Stimulated activated CD8-positive, alpha-beta memory T cell treated with anti-CD3 and anti-CD28 coated beads, Interleukin-12 subunit alpha, Interleukin-12 subunit beta, amount 100 ng/mL, for 24 hours (primary cell): ENCODE measurements at regions not wholly inside any gene's neighbourhood (a gene's known extent, or its start where the extent isn't known, plus 50 kb on each side); places are given as distances from the start of the nearest gene placed in this dataset.
"Not testable (repeated sequence)": the region's sequence is repeated elsewhere in the genome, so short reads cannot be mapped to it uniquely, and the experiment has no call there.

ENCODE experiments used
- DNase-seq: peaks from one replicate; pipeline ENCODE4 v3.0.0-alpha.2; 2020; ENCODE audit errors: extremely low read depth

GRCh38 chr1:218494449-218494852, 149.3 kb downstream of the TGFB2 start:
- no peak for DNase-seq

- no peak for DNase-seq
Observed at GRCh38 chr1:218495931-218496330, 150.8 kb downstream of the TGFB2 start.

- no peak for DNase-seq
Observed at GRCh38 chr1:218496561-218496960, 151.4 kb downstream of the TGFB2 start.

GRCh38 chr1:218498056-218498938, 153.2 kb downstream of the TGFB2 start:
- DNase-seq, result no peak

- DNase-seq, result no peak
Observed at GRCh38 chr1:218499011-218499691, 154.0 kb downstream of the TGFB2 start.

GRCh38 chr1:218499911-218500310, 154.8 kb downstream of the TGFB2 start:
- DNase-seq, result no peak

- no peak for DNase-seq
Observed at GRCh38 chr1:218501161-218501560, 156.0 kb downstream of the TGFB2 start.

GRCh38 chr1:218502383-218502782, 157.2 kb downstream of the TGFB2 start:
- DNase-seq, result no peak

- no peak for DNase-seq
Observed at GRCh38 chr1:218503102-218503501, 158.0 kb downstream of the TGFB2 start.

GRCh38 chr1:218507355-218508002, 162.3 kb downstream of the TGFB2 start:
- DNase-seq, result no peak

GRCh38 chr1:218510153-218510772, 165.1 kb downstream of the TGFB2 start:
- no peak for DNase-seq

GRCh38 chr1:218513328-218513727, 168.2 kb downstream of the TGFB2 start:
- no peak for DNase-seq

- DNase-seq, result no peak
Observed at GRCh38 chr1:218514689-218515088, 169.6 kb downstream of the TGFB2 start.

- no peak for DNase-seq
Observed at GRCh38 chr1:218516526-218516925, 171.4 kb downstream of the TGFB2 start.

- no peak for DNase-seq
Observed at GRCh38 chr1:218517459-218517858, 172.3 kb downstream of the TGFB2 start.

- DNase-seq, result no peak
Observed at GRCh38 chr1:218518216-218518740, 173.1 kb downstream of the TGFB2 start.

- not testable (repeated sequence) for DNase-seq
Observed at GRCh38 chr1:218520646-218521045, 175.5 kb downstream of the TGFB2 start.

GRCh38 chr1:218521414-218522169, 176.5 kb downstream of the TGFB2 start:
- peak; percentile 3 for DNase-seq

GRCh38 chr1:218524526-218524925, 179.4 kb downstream of the TGFB2 start:
- no peak for DNase-seq

GRCh38 chr1:218525031-218525430, 179.9 kb downstream of the TGFB2 start:
- no peak for DNase-seq
